ENCODE measurements at regions not wholly inside any gene's neighbourhood (a gene's known extent, or its start where the extent isn't known, plus 50 kb on each side); places are given as distances from the start of the nearest gene placed in this dataset.

DNA sequence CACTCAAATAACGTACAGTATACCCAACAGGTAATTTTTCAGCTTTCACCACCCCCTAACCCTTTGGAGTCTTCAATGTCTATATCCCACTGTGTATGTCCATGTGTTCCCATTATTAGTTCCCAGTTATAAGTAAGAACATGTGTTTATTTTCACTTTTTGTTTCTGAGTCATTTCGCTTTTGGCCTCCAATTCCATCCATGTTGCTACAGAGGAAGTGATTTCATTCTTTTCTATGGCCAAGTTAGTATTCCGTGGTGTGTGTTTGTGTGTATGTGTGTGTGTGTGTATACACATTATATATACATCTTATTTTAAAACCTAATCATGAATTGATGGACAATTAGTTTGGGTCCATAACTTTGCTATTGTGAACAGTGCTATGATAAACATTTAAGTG, 464.4 kb downstream of the CMPK2 start:
- no peak for DNase-seq (ENCODE audit: low read depth in 2 of 2)

DNA sequence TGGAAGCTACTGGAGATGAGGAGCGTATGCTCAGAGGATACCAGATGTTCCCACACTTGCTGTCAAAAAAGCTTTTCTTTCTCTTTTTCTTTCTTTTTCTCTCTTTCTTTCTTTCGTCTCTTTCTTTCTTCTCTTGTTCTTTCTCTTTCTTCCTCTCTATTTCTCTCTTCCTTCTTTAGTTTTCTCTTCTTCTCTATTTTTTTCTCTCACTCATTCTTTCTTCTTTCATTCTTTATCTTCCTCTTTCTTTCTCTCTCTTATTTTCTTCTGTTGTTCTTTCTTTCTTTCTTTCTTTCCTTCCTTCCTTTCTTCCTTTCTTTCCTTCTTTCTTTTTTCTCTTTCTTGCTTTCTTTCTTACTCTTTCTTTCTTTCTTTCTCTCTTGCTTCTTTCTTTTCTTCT, 457.6 kb downstream of the CMPK2 start:
- no peak for DNase-seq (ENCODE audit: low read depth in 2 of 2)

DNA sequence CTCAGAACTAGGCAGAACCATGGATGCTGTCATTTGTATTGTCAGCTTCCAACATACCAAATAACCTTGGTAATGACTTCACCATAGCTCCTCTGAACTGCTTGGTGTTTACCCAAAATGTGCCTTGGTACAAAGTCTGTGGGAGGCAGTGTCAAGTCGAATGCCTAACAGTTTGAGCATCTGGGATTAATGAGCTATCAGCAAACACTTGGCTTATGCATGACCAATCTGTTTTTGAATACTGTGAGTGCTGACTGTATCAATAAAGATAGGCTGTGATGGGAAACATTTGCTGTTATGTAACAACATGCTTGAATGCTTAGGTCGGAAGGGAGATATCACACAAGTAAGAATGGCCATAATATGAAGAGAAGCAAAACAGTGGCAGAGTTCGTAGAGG, 455.4 kb downstream of the CMPK2 start:
- no peak for DNase-seq (ENCODE audit: low read depth in 2 of 2)

DNA sequence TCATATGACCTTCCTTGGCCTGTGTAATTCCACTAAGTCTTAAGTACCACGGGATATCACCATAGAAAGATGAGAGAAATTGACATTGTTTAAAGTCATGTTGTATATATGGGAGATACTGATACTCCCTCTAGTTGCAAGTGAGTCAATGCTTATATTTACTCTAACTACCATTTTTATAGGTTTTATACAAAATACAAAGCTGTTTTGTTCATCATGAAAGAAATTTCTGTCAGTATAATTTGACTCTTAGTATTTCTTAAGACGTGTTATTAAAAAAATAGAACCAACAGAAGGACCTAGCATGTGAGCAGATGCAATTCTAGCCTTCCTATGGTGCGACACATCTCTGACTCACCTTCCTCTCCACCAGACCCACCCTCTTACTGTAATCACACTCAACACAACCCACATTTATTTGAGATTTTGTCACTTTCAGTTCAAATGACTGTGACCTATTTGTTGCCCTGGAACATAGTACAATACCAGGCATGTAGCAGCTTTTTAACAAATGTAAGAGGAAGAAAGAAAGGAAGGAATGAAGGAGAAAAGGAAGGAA, 453.1 kb downstream of the CMPK2 start:
- no peak for DNase-seq (ENCODE audit: low read depth in 2 of 2)

DNA sequence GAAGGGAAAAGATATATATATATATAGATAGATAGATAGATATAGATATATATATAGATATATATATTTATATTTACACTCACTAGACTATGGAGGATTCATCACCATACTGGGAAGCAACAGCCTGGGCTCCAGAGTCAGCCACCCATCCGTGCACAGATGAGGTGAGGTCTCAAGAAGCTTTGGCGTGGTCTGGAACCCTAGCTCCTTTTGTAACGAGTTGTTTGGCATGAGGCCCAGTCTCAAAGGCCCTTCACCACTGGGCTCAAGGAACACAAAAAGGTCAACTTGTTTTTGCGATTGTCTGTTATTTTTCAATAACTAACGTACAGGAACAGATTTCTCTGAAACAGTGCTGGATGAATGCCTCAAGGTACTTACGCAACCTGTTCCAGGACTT, 448.7 kb downstream of the CMPK2 start:
- no peak for DNase-seq (ENCODE audit: low read depth in 2 of 2)

DNA sequence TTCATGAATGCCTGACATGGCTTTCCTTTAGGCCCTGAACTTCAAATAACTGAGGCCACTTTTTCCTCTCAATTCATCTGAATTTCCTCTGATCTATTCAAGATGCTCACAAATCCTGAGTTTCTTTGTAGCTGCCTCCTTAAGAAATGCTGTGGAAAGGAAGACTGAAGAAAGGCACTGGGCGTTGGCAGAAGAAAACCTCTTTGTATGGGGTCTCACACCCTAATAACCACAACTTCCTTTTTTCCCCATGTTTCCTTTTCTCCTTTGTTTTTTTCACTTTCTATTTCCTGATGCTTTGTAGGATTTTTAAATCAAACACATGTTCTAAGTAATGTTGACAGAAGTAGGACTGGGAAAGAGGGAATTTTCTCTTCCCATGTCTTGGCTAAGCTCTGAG, 447.4 kb downstream of the CMPK2 start:
- DNase-seq (ENCODE audit: low read depth in 2 of 2) = no peak

DNA sequence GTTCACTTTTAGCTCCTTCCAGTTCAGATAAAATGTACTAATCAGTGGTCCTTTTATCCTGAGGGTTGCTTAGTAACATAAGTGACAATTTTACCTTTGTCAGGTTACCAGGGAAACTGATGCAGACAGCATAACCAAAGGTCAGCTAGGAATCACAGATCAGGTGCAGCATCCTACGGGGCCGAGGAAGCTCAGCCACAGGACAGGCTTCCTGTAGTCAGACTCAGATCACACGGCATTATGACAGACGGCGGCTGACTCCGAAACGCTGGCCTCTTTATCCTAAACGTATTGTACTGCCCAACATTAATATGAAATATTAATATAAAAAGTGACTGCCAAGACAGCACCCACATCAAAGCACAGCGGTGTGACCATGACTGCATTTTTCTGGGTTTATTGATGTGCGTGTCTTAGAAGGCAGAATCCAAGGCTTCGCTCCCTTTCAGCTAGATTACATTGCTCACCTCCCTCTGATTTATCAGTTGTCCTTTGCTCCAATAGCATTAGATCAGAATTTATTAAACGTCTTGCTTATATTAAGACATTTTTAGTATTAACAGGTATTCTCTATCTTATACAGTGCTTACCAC, 444.5 kb downstream of the CMPK2 start:
- no peak for DNase-seq (ENCODE audit: low read depth in 2 of 2)

DNA sequence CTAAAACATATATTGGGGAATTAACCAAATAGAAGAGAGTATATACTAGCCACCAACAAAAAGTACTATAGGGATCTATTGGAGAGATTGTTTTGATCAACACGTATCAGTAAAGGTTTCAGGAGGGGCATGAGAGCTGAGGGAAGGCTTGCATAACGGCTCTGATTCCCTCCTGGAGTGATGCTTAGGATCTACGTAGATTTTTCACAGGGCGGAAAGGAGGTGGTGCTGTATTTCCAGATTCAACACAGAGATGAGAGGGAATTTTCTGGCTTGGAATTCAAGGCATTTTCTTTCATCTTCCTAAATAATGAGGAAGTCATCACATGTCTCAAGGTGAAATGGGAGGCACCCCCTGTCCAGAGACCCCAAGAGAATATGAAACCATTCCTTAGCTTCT, 443.8 kb downstream of the CMPK2 start:
- DNase-seq (ENCODE audit: low read depth in 2 of 2) = no peak

DNA sequence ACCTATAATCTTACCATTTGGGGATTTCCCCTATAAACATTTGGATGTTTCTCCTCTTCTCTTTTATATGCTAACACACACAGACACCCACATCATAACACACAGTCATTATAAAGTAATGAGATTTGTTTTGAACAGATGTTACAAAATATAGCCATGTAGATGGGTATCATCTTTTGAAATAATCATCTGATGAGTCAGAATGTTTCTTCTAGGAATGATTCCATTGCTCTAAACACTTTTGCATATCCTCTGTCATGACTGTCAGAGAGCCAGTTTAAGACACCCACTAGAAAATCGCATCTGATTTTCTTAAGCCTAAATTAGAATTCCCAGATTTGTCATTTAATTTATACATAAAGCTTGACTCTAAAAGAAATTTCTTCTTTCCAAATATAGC, 442.6 kb downstream of the CMPK2 start:
- DNase-seq (ENCODE audit: low read depth in 2 of 2) = no peak

DNA sequence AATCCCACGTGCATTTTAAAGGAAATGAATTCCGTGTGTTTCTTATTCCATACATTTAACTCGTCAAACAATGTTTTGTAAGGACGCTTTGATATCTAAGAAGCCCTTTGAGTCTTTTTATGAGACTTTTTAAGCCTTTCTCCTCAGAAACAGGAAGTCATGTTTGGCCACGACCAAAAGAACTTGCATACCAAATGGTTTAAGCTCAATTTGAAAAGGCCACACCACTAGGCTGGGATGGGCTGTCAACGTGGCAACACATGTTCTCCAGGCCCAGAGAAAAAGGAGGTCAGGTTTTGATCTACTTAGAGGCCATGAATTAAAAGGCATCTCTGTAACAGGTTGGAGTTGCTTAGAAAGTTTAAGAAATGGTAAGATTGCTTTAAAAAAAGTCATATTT, 441.8 kb downstream of the CMPK2 start:
- no peak for DNase-seq (ENCODE audit: low read depth in 2 of 2)

DNA sequence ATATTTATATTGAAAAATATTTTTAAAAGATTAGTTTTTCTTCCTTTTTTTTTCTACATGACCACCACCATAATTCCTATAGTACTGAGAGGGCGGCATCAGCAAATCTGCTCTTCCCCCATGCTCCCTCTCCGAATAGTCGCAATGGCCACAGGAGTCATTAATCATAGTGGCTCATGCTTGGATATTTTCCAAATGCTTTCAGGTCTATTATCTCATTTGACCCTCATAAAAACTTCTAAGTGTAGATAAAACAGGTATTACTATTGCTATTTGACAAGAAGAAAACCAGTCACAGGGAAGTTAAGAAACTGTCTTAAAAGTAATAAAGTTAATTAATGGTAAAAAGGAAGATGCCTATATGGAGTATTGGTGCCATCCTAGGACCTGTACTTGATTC, 440.7 kb downstream of the CMPK2 start:
- DNase-seq (ENCODE audit: low read depth in 2 of 2) = no peak

DNA sequence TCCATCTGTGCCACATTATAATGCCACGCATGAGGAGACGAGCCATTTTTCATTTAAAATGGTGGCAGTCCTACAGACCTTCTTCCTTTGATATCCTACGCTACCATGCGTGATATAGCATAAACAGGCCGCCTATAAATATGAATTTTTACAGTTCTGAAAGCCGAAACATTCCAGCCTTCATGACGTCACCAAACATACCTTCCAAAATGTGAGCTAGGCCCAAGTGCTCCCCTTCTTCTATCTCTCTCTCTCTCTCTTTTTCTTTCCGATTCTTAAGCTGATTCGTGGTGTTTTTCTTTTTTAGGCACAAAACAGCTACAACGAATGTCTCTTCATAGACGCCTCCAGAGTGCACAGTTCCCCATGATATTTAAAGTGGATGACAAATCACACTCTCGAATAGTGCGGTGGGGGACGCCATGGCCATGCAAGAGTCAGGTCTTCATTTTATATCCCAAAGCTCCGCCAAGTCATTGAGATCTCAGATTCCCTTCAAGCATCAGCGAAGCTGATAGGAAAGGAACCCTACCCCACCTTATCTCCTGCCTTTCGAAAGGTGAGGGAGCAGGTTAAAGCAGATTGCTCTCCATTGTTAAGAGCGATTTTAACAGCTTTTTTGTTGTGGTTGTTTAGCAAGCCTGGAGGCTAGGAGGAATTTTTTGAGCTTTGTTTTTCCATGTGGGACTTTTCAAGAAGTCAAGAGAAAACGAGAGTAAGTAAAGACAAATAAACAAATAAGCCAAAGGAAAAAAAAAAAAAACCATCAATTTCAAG, 436.3 kb downstream of the CMPK2 start:
- DNase-seq (ENCODE audit: low read depth in 2 of 2) = no peak

DNA sequence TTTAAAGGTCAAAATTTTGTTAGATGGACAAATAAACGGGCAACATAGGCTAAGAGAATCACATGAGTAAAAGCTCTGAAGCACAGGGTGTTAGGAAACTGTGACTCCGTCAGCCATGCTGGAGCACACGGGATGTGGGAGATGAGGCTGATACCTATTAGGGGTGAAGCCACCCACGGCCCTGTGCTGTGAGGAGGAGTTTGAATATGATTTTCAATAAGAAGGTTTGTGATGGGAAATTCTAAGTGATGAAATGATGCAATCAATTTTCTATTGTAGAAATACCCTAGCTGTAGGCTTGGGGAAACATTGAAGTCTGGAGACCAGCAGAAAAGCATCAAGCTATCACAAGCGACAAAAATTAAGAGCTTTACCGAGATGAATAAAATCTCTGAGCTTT, 431.3 kb downstream of the CMPK2 start:
- no peak for DNase-seq (ENCODE audit: low read depth in 2 of 2)

DNA sequence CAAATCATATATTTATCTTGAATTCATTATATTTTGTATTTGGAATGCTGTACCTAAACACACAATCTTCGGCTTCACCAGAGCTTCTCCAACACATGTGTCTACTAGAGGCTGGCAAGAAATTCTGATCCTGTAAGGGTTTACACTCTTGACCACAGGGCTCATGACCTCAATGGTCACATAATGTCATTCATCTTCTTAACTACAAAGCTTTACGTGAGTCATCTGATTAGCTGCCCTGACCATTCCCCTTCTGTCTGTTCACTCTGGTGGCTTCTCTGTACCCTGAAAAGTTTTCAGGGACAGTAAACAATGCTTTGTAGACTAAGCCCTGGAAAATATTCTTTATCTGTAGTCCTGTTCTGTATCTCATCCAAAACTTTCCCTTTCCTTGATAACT, 423.9 kb downstream of the CMPK2 start:
- no peak for DNase-seq (ENCODE audit: low read depth in 2 of 2)

DNA sequence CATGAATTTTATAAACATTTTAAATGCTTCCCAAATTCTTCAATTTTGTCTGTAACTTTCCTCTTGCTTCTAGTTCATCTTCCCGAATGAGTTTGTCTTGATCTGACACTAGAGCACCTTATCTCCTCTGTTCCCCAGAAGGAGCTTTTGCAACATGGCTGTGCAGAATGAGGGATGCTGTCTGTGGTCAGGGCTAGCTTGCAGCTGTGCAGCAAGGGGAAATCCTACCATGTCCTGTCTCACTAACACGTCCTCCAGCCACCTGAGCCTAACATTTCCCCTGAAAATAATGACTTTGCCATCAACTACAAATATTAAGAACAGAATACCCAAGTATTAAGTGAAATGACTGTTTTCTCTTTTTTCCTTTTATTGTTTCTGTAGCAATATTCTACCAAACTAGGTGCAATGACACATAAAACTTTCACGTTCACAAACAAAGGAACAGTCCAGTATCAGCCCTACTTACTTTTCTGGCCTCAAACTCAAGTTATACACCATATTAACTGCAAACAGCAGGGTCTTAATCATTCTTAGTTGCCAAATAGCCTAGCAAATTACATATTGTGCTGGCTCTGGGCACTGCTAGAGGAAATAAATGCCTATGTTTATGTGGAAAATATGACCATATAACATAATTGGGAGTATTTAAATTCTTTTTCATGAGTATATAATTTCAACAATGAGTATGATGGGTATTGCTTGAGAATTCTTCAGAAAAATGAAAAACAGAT, 423.3 kb downstream of the CMPK2 start:
- no peak for DNase-seq (ENCODE audit: low read depth in 2 of 2)

DNA sequence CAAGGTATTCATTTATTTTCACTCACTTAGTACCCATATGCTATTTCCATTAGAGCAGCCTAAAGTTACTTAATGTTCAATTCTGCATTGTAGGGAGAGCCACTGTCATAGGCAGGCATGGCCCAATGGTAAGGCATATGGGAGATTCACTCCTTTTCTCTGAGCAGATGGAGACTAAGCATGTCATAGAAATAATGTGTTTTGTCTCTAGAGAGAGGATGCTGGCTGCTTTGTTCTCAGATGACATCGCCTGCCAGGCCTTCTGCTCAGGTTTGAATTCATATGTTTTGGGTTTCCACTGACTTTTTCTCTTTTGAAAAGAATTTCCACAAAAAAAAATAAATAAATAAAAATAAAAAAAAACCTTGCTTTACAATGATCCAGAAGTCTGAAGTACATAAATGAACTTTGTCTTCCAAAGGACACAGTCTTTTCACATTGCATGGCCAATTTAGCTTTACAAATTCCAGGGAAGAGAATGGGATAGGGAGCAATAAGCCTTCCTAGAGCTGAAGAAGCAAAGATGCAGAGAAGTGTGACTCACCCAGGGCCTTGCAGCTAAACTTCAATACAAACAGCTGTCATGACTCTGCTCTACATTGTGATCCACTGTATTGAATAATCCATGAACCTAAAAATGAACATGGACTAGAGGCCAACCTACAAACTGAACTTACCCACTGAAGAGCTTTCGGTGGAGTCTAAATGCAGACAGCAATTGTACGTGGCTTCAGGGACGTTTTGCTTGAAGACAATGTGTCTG, 422.5 kb downstream of the CMPK2 start:
- no peak for DNase-seq (ENCODE audit: low read depth in 2 of 2)

DNA sequence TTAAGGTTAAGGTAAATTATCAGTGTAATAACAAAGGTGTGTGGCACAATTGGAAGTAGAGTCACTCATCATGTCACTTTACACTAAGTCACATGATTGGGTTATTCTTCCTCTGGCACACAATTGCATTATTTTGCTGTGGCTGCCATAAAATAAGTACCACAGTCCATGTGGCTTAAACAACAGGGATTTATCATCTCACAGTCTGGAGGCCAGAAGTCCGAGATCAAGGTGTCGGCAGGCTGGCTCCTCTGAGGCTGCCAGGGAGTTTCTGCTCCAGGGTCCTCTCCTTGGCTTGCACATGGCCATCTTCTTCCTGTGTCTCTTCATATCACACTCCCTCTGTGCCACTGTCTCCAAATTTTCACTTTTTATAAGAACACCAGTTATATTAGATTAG, 421.2 kb downstream of the CMPK2 start:
- no peak for DNase-seq (ENCODE audit: low read depth in 2 of 2)

DNA sequence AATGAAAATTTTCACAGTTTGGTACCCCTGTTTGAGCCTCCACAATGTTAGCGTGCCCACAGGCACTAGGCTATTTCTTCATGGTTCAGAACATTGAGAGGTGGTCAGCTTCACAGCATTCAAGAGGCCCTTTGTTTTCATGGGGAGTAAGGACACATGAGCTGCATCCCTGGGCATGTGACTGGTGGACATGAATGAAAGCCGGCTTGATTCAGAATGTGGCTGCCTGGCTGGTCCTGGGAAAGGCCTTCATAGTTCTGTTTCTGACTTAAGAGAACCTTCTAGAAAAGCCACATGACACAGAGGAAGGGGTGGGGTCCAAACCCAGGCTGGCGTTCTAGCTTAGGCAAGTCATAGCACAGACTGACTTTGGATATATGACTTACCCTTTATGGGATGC, 420.6 kb downstream of the CMPK2 start:
- DNase-seq (ENCODE audit: low read depth in 2 of 2) = no peak

DNA sequence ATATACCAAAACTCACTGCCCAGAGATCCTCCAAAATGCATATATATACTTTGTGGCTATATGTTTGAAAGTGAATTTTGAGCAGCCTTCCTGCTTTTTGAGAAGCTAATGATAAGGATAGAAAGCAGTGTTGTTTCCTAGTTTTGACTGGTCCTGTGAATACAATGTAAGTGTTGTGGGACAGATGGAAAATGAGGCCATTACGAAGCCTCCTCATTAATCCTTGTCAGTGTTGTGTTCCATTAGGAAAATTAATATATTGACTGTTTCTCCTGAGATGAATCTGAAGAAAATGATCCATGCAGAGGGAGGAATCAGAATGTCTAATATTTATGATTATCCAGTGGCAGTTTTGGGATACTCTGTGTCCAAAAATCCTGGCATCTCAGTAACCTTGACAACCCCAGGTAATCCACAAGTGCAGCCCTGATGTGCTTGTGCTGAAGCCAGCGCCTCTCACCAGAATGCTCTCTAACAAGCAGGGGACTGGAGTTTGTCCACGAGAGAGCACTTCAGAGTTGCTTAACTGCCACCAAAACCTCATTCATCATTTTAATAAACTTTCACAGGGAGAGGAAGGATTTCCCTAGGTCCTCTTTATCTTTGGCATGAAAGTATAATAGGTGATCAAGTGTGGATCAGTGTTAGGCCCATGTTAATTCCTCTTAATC, 418.6 kb downstream of the CMPK2 start:
- DNase-seq (ENCODE audit: low read depth in 2 of 2) = no peak

DNA sequence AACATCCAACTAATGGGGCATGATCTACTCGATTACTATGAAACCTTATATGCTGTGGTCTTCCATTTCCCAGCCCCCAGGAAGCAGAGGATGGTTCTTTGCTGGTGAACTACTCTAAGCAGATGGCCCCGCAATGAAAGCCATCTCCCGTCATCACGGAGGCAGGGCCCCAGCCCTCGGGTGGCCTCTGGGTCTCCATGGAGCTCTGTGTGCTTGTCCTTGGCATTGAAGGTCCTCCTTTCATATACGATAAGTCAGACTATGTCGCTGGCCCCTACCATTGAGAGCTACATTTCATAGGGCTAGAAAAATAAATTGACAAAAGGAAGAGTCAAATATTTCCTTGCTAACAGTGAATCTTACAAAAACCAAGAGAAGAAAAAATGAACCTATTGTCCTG, 416.8 kb downstream of the CMPK2 start:
- no peak for DNase-seq (ENCODE audit: low read depth in 2 of 2)

DNA sequence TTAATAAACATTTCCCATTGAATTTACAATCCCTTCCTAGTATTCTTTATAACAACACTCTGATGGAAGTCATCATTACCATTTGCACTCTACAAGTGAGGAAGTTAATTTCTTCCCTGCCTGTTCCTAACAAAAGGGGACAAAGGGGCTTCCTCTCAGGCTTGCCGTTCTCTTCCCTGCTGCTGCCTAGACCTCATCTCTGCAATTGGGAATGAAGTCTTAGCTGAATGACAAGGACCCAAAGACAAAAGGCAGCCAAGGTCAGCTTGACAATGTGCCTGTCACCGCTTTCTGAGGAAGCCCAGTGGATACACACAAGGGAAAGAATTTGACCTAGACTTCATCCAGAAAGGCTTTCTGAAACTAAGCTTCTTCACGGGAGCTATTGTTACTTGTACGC, 416.4 kb downstream of the CMPK2 start:
- no peak for DNase-seq (ENCODE audit: low read depth in 2 of 2)
